GM12864 (cell line): ENCODE measurements at regions not wholly inside any gene's neighbourhood (a gene's known extent, or its start where the extent isn't known, plus 50 kb on each side); places are given as distances from the start of the nearest gene placed in this dataset.

Experiments used
- DNase-seq: peaks from one replicate; pipeline ENCODE4 v3.0.0-alpha.2; 2011; ENCODE audit warnings: low read depth
- H3K4me3 ChIP-seq: 2 replicates; pipeline ENCODE4 v1.5.1; 2011; ENCODE audit warnings: mild to moderate bottlenecking, low read depth, low read length, control low read depth
- CTCF ChIP-seq: IDR thresholded peaks from 2 replicates; pipeline ENCODE4 v1.5.1; 2011; ENCODE audit warnings: low read depth, mild to moderate bottlenecking, moderate library complexity, low read length, control low read depth, inconsistent platforms; ENCODE audit errors: missing control alignments

DNA sequence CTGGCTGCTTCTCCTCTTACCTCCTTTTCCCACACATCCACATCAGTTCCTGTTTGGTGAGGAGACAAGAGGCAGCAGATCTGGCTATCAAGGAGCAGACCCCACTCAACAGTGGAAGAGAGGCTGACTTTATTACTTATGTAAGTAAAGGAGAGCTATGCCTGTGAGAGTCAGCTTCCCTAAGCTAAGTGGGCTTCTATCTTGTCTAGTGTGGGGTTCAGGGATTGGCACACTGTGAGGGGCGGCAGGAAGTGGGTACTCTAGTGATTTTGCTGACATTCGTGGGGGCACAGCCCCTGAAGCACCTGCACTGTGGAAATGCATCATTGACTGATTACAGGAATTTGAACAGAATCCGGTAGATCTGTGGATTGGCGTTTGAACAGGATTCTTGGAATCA, 163.5 kb upstream of the IRX1 start:
- no peak for DNase-seq
- no peak for TF ChIP-seq CTCF

GRCh38 chr5:3430691-3431090, 164.9 kb upstream of the IRX1 start:
- no peak for TF ChIP-seq CTCF
- no peak overlapping the region for H3K4me3 ChIP-seq
- no peak for DNase-seq

More for the DNA sequence above, 163.5 kb upstream of the IRX1 start:
- no peak overlapping the region for H3K4me3 ChIP-seq

GRCh38 chr5:3429962-3430361, 165.7 kb upstream of the IRX1 start:
- DNase-seq, result no peak
- no peak overlapping the region for H3K4me3 ChIP-seq
- TF ChIP-seq CTCF, result no peak

GRCh38 chr5:3428334-3428733, 167.3 kb upstream of the IRX1 start:
- no peak for TF ChIP-seq CTCF
- no peak overlapping the region for H3K4me3 ChIP-seq
- DNase-seq, result no peak

GRCh38 chr5:3424946-3425345, 170.7 kb upstream of the IRX1 start:
- no peak for DNase-seq
- no peak for TF ChIP-seq CTCF
- no peak overlapping the region for H3K4me3 ChIP-seq

DNA sequence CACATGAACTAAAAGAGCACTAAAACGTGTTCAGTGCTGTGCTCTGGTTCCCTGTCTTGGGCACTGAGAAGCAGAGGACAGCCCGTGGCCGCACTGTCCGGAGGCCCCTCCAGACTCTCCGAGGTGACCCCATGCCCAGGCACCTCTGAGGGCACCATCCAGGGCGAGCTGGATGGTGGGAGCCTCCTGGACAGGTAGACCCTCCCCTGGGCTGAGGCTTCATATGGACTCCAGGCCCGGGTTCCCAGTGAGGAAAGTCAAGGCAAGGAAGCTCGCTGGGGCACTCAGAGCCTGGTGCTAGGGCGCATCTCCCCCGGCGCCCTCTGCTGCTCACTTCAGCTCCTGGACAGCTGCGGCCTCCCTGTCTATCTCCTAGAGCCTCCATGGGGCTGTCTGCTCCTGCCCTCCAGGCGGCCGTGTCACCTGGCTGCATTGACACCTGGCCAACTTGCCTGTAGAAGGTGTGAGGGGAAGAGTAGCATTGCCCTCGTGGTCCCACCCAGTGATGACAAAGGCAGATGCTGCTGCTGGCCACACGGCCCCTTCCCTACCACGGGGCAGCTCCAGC, 178.2 kb upstream of the IRX1 start:
- H3K4me3 ChIP-seq, result no peak overlapping the region
- TF ChIP-seq CTCF, result no peak
- DNase-seq, result no peak

DNA sequence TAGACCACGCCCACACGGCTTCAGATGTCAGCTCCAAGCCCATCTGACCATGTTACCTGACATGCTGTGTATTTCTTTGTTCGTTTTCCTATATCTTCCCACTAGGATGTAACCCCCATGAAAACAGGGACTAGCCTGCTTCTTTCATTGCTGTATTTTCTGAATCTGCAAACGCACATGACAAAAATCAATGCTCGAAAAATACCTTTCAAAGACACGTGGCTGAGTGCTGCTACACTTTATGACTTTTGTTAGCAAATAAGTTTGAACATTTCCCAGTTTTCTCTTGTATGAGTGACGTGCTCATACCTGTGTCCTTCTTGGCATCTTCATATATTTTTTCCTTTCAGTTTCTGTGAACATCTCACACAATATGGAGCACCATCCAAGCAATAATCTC, 181.3 kb upstream of the IRX1 start:
- TF ChIP-seq CTCF, result no peak
- H3K4me3 ChIP-seq, result no peak overlapping the region

More for the DNA sequence above, 181.3 kb upstream of the IRX1 start:
- DNase-seq, result no peak
